ENCODE measurements at regions not wholly inside any gene's neighbourhood (a gene's known extent, or its start where the extent isn't known, plus 50 kb on each side); places are given as distances from the start of the nearest gene placed in this dataset.

GRCh38 chr21:17351766-17352165, 161.1 kb upstream of the CXADR start:
- no peak overlapping the region for H3K4me3 ChIP-seq (ENCODE audit: control insufficient read depth, low read depth, low read length)
- no peak for DNase-seq (ENCODE audit: low read depth)
- TF ChIP-seq CTCF (conservative IDR thresholded peaks at IDR 0.05; ENCODE audit: control insufficient read depth, insufficient read depth, low read depth, low read length): no peak

GRCh38 chr21:17352996-17353655, 159.7 kb upstream of the CXADR start:
- H3K4me3 ChIP-seq (ENCODE audit: control insufficient read depth, low read depth, low read length): no peak overlapping the region

GRCh38 chr21:17359781-17360180, 153.1 kb upstream of the CXADR start:
- H3K4me3 ChIP-seq (ENCODE audit: control insufficient read depth, low read depth, low read length): no peak overlapping the region
- TF ChIP-seq CTCF (conservative IDR thresholded peaks at IDR 0.05; ENCODE audit: control insufficient read depth, insufficient read depth, low read depth, low read length): no peak
- no peak for DNase-seq (ENCODE audit: low read depth)

More at GRCh38 chr21:17352996-17353655, 159.7 kb upstream of the CXADR start:
- no peak for DNase-seq (ENCODE audit: low read depth)
- no peak for TF ChIP-seq CTCF (conservative IDR thresholded peaks at IDR 0.05; ENCODE audit: control insufficient read depth, insufficient read depth, low read depth, low read length)

GRCh38 chr21:17368748-17369363, 144.0 kb upstream of the CXADR start:
- no peak for TF ChIP-seq CTCF (conservative IDR thresholded peaks at IDR 0.05; ENCODE audit: control insufficient read depth, insufficient read depth, low read depth, low read length)
- no peak for DNase-seq (ENCODE audit: low read depth)
- H3K4me3 ChIP-seq (ENCODE audit: control insufficient read depth, low read depth, low read length): no peak overlapping the region

GRCh38 chr21:17370263-17370662, 142.6 kb upstream of the CXADR start:
- no peak for DNase-seq (ENCODE audit: low read depth)
- no peak for TF ChIP-seq CTCF (conservative IDR thresholded peaks at IDR 0.05; ENCODE audit: control insufficient read depth, insufficient read depth, low read depth, low read length)
- H3K4me3 ChIP-seq (ENCODE audit: control insufficient read depth, low read depth, low read length): no peak overlapping the region

GRCh38 chr21:17370916-17371315, 141.9 kb upstream of the CXADR start:
- no peak overlapping the region for H3K4me3 ChIP-seq (ENCODE audit: control insufficient read depth, low read depth, low read length)
- TF ChIP-seq CTCF (conservative IDR thresholded peaks at IDR 0.05; ENCODE audit: control insufficient read depth, insufficient read depth, low read depth, low read length): no peak
- no peak for DNase-seq (ENCODE audit: low read depth)

All from fibroblast of mammary gland (primary cell).